ENCODE measurements at regions not wholly inside any gene's neighbourhood (a gene's known extent, or its start where the extent isn't known, plus 50 kb on each side); places are given as distances from the start of the nearest gene placed in this dataset.
A peak's percentile ranks its signal among the peaks of the same experiment; 100 is the strongest.

- no peaks in the 10 kb centered on the region for H3K36me3 ChIP-seq
- TF ChIP-seq CTCF (IDR thresholded peaks at IDR 0.05; ENCODE audit: low read depth, low read length): no peak
- H3K9me3 ChIP-seq (ENCODE audit: severe bottlenecking): no peaks in the 10 kb centered on the region
Observed at GRCh38 chr9:81086416-81086815, 602.9 kb downstream of the TLE1 start.

GRCh38 chr9:81083854-81084512 is 605.4 kb downstream of the TLE1 start:
- no peak overlapping the region for H3K4me3 ChIP-seq (ENCODE audit: low read depth, low read length)
- no peaks in the 10 kb centered on the region for H3K27me3 ChIP-seq (ENCODE audit: insufficient read depth, low read depth, severe bottlenecking)
- no peaks in the 10 kb centered on the region for H3K36me3 ChIP-seq
- no peaks in the 10 kb centered on the region for H3K9me3 ChIP-seq (ENCODE audit: severe bottlenecking)
- no peak for DNase-seq
- no peak overlapping the region for H3K27ac ChIP-seq
- TF ChIP-seq CTCF (IDR thresholded peaks at IDR 0.05; ENCODE audit: low read depth, low read length): no peak

More at GRCh38 chr9:81086416-81086815, 602.9 kb downstream of the TLE1 start:
- DNase-seq: no peak
- H3K27ac ChIP-seq: no peak overlapping the region
- no peaks in the 10 kb centered on the region for H3K27me3 ChIP-seq (ENCODE audit: insufficient read depth, low read depth, severe bottlenecking)
- H3K4me3 ChIP-seq (ENCODE audit: low read depth, low read length): no peak overlapping the region

- no peak overlapping the region for H3K27ac ChIP-seq
- peak; percentile 51 for TF ChIP-seq CTCF (IDR thresholded peaks at IDR 0.05; ENCODE audit: low read depth, low read length)
- no peak overlapping the region for H3K4me3 ChIP-seq (ENCODE audit: low read depth, low read length)
- H3K9me3 ChIP-seq (ENCODE audit: severe bottlenecking): no peaks in the 10 kb centered on the region
- DNase-seq: peak; percentile 32
- H3K36me3 ChIP-seq: no peaks in the 10 kb centered on the region
- H3K27me3 ChIP-seq (ENCODE audit: insufficient read depth, low read depth, severe bottlenecking): no peaks in the 10 kb centered on the region
Observed at GRCh38 chr9:81083067-81083466, 606.3 kb downstream of the TLE1 start.

DNA sequence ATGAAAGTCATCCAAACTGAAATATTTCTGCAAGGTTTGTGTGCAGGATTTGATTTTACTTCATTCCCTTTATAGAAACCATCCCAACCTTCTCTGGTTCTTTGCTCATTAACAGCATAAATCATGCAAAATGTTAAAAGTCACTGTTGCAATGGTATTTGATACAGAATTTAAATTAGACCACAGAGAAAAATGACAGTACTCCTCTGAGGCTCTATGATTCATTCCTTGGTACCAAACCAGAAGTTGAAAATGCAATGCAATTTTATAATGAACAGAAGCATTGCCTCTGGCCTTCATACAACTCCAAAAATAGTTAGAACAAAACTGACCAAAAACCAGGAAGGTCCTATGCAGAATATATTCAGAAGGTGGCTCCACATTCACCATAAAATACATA is 607.1 kb downstream of the TLE1 start:
- no peaks in the 10 kb centered on the region for H3K9me3 ChIP-seq (ENCODE audit: severe bottlenecking)
- no peak for DNase-seq
- H3K27me3 ChIP-seq (ENCODE audit: insufficient read depth, low read depth, severe bottlenecking): no peaks in the 10 kb centered on the region
- H3K36me3 ChIP-seq: no peaks in the 10 kb centered on the region
- H3K27ac ChIP-seq: no peak overlapping the region
- no peak overlapping the region for H3K4me3 ChIP-seq (ENCODE audit: low read depth, low read length)
- no peak for TF ChIP-seq CTCF (IDR thresholded peaks at IDR 0.05; ENCODE audit: low read depth, low read length)

GRCh38 chr9:81080900-81081299 is 608.4 kb downstream of the TLE1 start:
- TF ChIP-seq CTCF (IDR thresholded peaks at IDR 0.05; ENCODE audit: low read depth, low read length): no peak
- no peak for DNase-seq
- Histone ChIP-seq H3K36me3 (no peaks in the 10 kb centered on the region), H3K27ac (no peak overlapping the region), H3K4me3 (ENCODE audit: low read depth, low read length) (no peak overlapping the region), H3K27me3 (ENCODE audit: insufficient read depth, low read depth, severe bottlenecking) (no peaks in the 10 kb centered on the region), H3K9me3 (ENCODE audit: severe bottlenecking) (no peaks in the 10 kb centered on the region)

- Histone ChIP-seq H3K9me3 (ENCODE audit: severe bottlenecking) (no peaks in the 10 kb centered on the region), H3K36me3 (no peaks in the 10 kb centered on the region), H3K4me3 (ENCODE audit: low read depth, low read length) (no peak overlapping the region), H3K27ac (no peak overlapping the region), H3K27me3 (ENCODE audit: insufficient read depth, low read depth, severe bottlenecking) (no peaks in the 10 kb centered on the region)
- TF ChIP-seq CTCF (IDR thresholded peaks at IDR 0.05; ENCODE audit: low read depth, low read length): no peak
- DNase-seq: no peak
Observed at GRCh38 chr9:81080185-81080584, 609.2 kb downstream of the TLE1 start.

Measured in WERI-Rb-1 (cell line).